ENCODE measurements at regions not wholly inside any gene's neighbourhood (a gene's known extent, or its start where the extent isn't known, plus 50 kb on each side); places are given as distances from the start of the nearest gene placed in this dataset.

GRCh38 chr12:124183172-124183571 lies 111.7 kb upstream of the RFLNA start:
- H3K4me1 ChIP-seq (ENCODE audit: control insufficient read depth, extremely low read depth, insufficient read depth, low read length) = peaks cover 12% of the 10 kb centered on the region
- no peaks in the 10 kb centered on the region for H3K79me2 ChIP-seq (ENCODE audit: control insufficient read depth, insufficient read depth, low read length)
- DNase-seq (ENCODE audit: low read depth, low spot score) (no peak), FAIRE-seq (no peak)
- no peak overlapping the region for H3K4me3 ChIP-seq (ENCODE audit: control insufficient read depth in 2 of 3, extremely low read depth in 1 of 3, insufficient read depth in 2 of 3, low read depth in 1 of 3, low read length in 3 of 3)
- H3K4me2 ChIP-seq (ENCODE audit: control insufficient read depth, extremely low read depth, insufficient read depth, low read depth, low read length) = no peak overlapping the region
- TF ChIP-seq EZH2 (IDR thresholded peaks at IDR 0.05; ENCODE audit: low read length) (no peak), CTCF (optimal IDR thresholded peaks at IDR 0.05 in 1 of 3, IDR thresholded peaks at IDR 0.05 in 1 of 3, conservative IDR thresholded peaks at IDR 0.05 in 1 of 3; ENCODE audit: extremely low read depth in 1 of 3, insufficient read depth in 2 of 3, low read length in 3 of 3) (no peak)
- H2AFZ ChIP-seq (ENCODE audit: control insufficient read depth, low read length) = no peak overlapping the region
- no peak overlapping the region for H3K27ac ChIP-seq (ENCODE audit: control insufficient read depth, insufficient read depth, low read length)
- no peak overlapping the region for H3K9ac ChIP-seq (ENCODE audit: control insufficient read depth, extremely low read depth, insufficient read depth, low read length)
- H3K27me3 ChIP-seq (ENCODE audit: control insufficient read depth, extremely low read depth, insufficient read depth, low read length) = no peaks in the 10 kb centered on the region
- dilution Hi-C loops (cut with MboI; ENCODE audit: extremely low pct_ligation_motif_present, low sequenced_read_pairs) = no loop called here
- H3K9me1 ChIP-seq (ENCODE audit: control insufficient read depth, extremely low read depth, insufficient read depth, low read length) = no peaks in the 10 kb centered on the region
- no peaks in the 10 kb centered on the region for H4K20me1 ChIP-seq (ENCODE audit: control insufficient read depth, extremely low read depth, insufficient read depth, low read length)
- no peaks in the 10 kb centered on the region for H3K36me3 ChIP-seq (ENCODE audit: control insufficient read depth in 2 of 2, extremely low read depth in 1 of 2, insufficient read depth in 2 of 2, low read length in 2 of 2)
- no peaks in the 10 kb centered on the region for H3K9me3 ChIP-seq (ENCODE audit: control insufficient read depth, low read depth, low read length)

- H2AFZ ChIP-seq (ENCODE audit: control insufficient read depth, low read length) = no peak overlapping the region
- no peaks in the 10 kb centered on the region for H3K27me3 ChIP-seq (ENCODE audit: control insufficient read depth, extremely low read depth, insufficient read depth, low read length)
- H3K9ac ChIP-seq (ENCODE audit: control insufficient read depth, extremely low read depth, insufficient read depth, low read length) = no peak overlapping the region
- no peaks in the 10 kb centered on the region for H4K20me1 ChIP-seq (ENCODE audit: control insufficient read depth, extremely low read depth, insufficient read depth, low read length)
- DNase-seq (ENCODE audit: low read depth, low spot score) = no peak
- no peaks in the 10 kb centered on the region for H3K9me1 ChIP-seq (ENCODE audit: control insufficient read depth, extremely low read depth, insufficient read depth, low read length)
- H3K36me3 ChIP-seq (ENCODE audit: control insufficient read depth in 2 of 2, extremely low read depth in 1 of 2, insufficient read depth in 2 of 2, low read length in 2 of 2) = no peaks in the 10 kb centered on the region
- no peak overlapping the region for H3K4me2 ChIP-seq (ENCODE audit: control insufficient read depth, extremely low read depth, insufficient read depth, low read depth, low read length)
- no peak for TF ChIP-seq CTCF (optimal IDR thresholded peaks at IDR 0.05 in 1 of 3, IDR thresholded peaks at IDR 0.05 in 1 of 3, conservative IDR thresholded peaks at IDR 0.05 in 1 of 3; ENCODE audit: extremely low read depth in 1 of 3, insufficient read depth in 2 of 3, low read length in 3 of 3)
- TF ChIP-seq EZH2 (IDR thresholded peaks at IDR 0.05; ENCODE audit: low read length) = no peak
- dilution Hi-C loops (cut with MboI; ENCODE audit: extremely low pct_ligation_motif_present, low sequenced_read_pairs) = no loop called here
- H3K9me3 ChIP-seq (ENCODE audit: control insufficient read depth, low read depth, low read length) = no peaks in the 10 kb centered on the region
- FAIRE-seq = no peak
- H3K27ac ChIP-seq (ENCODE audit: control insufficient read depth, insufficient read depth, low read length) = no peak overlapping the region
- H3K4me1 ChIP-seq (ENCODE audit: control insufficient read depth, extremely low read depth, insufficient read depth, low read length) = peaks cover 12% of the 10 kb centered on the region
- H3K4me3 ChIP-seq (ENCODE audit: control insufficient read depth in 2 of 3, extremely low read depth in 1 of 3, insufficient read depth in 2 of 3, low read depth in 1 of 3, low read length in 3 of 3) = no peak overlapping the region
- H3K79me2 ChIP-seq (ENCODE audit: control insufficient read depth, insufficient read depth, low read length) = no peaks in the 10 kb centered on the region
These were observed 110.4 kb upstream of the RFLNA start for GRCh38 chr12:124184456-124184855.

Measured in keratinocyte (primary cell).